A673 (cell line): ENCODE measurements at regions not wholly inside any gene's neighbourhood (a gene's known extent, or its start where the extent isn't known, plus 50 kb on each side); places are given as distances from the start of the nearest gene placed in this dataset.

ENCODE experiments used
- BruUV-seq: library from RNA; stranded (reverse); fragments of 400-500 nt; replicated peaks from 2 replicates; lab custom pipeline; 2021; lab: Mats Ljungman, UMichigan
- CTCF ChIA-PET: fragments of 300-600 bp; sonication (Branson Sonifier 250); formaldehyde crosslinking; loops from one replicate; lab custom pipeline; 2022; ENCODE audit warnings: antibody characterized with exemption; lab: Charles Lee
- POLR2A ChIA-PET: fragments of 300-600 bp; sonication (Branson Sonifier 250); formaldehyde crosslinking; loops from one replicate; lab custom pipeline; 2022; ENCODE audit warnings: antibody characterized with exemption; ENCODE audit not compliant: low non-redundant PET; lab: Charles Lee
- DNase-seq: peaks from one replicate; pipeline ENCODE4 v3.0.0-alpha.2; 2015; ENCODE audit warnings: low spot score
- H3K27ac ChIP-seq: fragments of 200-600 bp; sonication (generic); 2 replicates; pipeline ENCODE4 v1.5.1; 2016; ENCODE audit warnings: mixed run types, low read depth, mild to moderate bottlenecking, mixed read lengths, antibody characterized with exemption, low read length; ENCODE audit not compliant: poor library complexity, severe bottlenecking
- H3K27me3 ChIP-seq: fragments of 200-600 bp; sonication (generic); replicated peaks from 2 replicates; pipeline ENCODE4 v1.6.1; 2017; ENCODE audit warnings: mixed run types, low read depth, mild to moderate bottlenecking, mixed read lengths, antibody characterized with exemption, low read length; ENCODE audit not compliant: insufficient read depth, poor library complexity
- H3K36me3 ChIP-seq: fragments of 200-600 bp; sonication (generic); 2 replicates; pipeline ENCODE4 v1.6.1; 2016; ENCODE audit warnings: mixed run types, mild to moderate bottlenecking, mixed read lengths, antibody characterized with exemption, low read length; ENCODE audit not compliant: insufficient read depth, poor library complexity, severe bottlenecking
- H3K4me1 ChIP-seq: fragments of 200-600 bp; sonication (generic); 2 replicates; pipeline ENCODE4 v1.6.1; 2017; ENCODE audit warnings: mixed run types, mild to moderate bottlenecking, mixed read lengths, antibody characterized with exemption, low read length; ENCODE audit not compliant: insufficient read depth, poor library complexity, severe bottlenecking
- H3K4me3 ChIP-seq: fragments of 200-600 bp; sonication (generic); 2 replicates; pipeline ENCODE4 v1.5.1; 2016; ENCODE audit warnings: low read depth, mixed run types, mild to moderate bottlenecking, mixed read lengths, low read length; ENCODE audit not compliant: poor library complexity, severe bottlenecking
- H3K9me3 ChIP-seq: fragments of 200-600 bp; sonication (generic); 2 replicates; pipeline ENCODE4 v1.6.1; 2016; ENCODE audit warnings: mixed run types, low read depth, mild to moderate bottlenecking, mixed read lengths, antibody characterized with exemption, low read length; ENCODE audit not compliant: poor library complexity, severe bottlenecking
- EZH2 ChIP-seq: fragments of 200-600 bp; sonication (generic); IDR thresholded peaks from 2 replicates; pipeline ENCODE4 v1.6.1; 2017; ENCODE audit warnings: borderline replicate concordance, low read depth, mild to moderate bottlenecking, mixed read lengths, antibody characterized with exemption, low read length; ENCODE audit not compliant: poor library complexity, severe bottlenecking
- intact Hi-C: fragments of 100-400 bp; cut with micrococcal nuclease; formaldehyde crosslinking; loops from one replicate; pipeline ENCODE4 v1.10.0; 2022; ENCODE audit not compliant: unreplicated experiment
- TF ChIP-seq, protein P1 (sequence below): fragments of 300-800, 200-600 bp; sonication (generic); conservative IDR thresholded peaks from 2 replicates; pipeline ENCODE4 v1.5.1; 2017; ENCODE audit warnings: low read depth, mild to moderate bottlenecking, antibody characterized with exemption, low read length, moderate library complexity, mixed read lengths

DNA sequence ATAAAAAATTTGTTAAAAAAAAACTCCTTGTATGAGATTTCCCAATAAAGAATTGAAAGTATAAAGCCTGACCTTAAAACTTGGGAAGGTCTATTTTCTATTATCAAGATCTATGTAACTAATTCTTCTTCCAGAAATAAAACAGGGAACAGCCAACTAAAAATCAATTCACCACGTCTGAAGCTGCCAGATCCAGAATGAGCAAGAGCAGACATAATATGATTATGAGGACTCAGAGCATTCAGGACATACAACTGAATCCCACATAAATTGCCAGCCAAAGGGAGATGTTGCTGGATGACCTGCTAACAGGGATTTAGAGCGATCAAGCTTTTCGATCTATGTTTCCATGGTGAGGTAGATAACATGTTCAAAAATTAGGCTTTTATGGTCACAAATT is 1151.3 kb upstream of the CADM2 start:
- ChIA-PET CTCF (no interaction called here), POLR2A (no interaction called here)
- Histone ChIP-seq H3K4me1 (no peaks in the 10 kb centered on the region), H3K36me3 (no peaks in the 10 kb centered on the region), H3K27me3 (no peaks in the 10 kb centered on the region), H3K4me3 (no peak overlapping the region), H3K27ac (no peak overlapping the region), H3K9me3 (peaks cover 10% of the 10 kb centered on the region)
- TF ChIP-seq EZH2, result no peak
- TF ChIP-seq, protein P1, sequence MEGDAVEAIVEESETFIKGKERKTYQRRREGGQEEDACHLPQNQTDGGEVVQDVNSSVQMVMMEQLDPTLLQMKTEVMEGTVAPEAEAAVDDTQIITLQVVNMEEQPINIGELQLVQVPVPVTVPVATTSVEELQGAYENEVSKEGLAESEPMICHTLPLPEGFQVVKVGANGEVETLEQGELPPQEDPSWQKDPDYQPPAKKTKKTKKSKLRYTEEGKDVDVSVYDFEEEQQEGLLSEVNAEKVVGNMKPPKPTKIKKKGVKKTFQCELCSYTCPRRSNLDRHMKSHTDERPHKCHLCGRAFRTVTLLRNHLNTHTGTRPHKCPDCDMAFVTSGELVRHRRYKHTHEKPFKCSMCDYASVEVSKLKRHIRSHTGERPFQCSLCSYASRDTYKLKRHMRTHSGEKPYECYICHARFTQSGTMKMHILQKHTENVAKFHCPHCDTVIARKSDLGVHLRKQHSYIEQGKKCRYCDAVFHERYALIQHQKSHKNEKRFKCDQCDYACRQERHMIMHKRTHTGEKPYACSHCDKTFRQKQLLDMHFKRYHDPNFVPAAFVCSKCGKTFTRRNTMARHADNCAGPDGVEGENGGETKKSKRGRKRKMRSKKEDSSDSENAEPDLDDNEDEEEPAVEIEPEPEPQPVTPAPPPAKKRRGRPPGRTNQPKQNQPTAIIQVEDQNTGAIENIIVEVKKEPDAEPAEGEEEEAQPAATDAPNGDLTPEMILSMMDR, result no peak
- DNase-seq, result no peak
- BruUV-seq, result no TSS peak
- intact Hi-C loops, result no loop called here

DNA sequence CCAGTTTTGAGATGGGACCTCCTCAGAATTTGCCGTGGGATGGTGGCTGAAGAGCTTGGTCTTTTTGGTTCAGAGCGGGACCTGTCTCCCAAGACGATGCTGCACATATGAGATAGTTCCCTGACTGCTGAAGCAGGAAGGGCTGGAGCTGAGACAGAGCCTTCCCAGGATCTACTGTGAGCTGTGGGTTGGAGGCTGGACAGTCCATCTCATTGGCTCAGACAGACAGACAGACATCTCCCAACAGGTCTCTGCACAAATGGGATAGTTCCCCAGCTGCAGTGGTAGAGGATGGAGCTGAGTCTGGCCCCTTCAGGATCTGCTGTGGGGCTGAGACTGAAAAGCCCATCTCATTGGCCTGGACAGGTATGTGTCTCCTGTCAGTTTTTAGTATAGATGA is 1145.6 kb upstream of the CADM2 start:
- H3K27me3 ChIP-seq, result no peaks in the 10 kb centered on the region
- CTCF ChIA-PET, result no interaction called here
- H3K27ac ChIP-seq, result no peak overlapping the region
- BruUV-seq, result no TSS peak
- no peaks in the 10 kb centered on the region for H3K4me1 ChIP-seq
- intact Hi-C loops, result no loop called here
- no peak for TF ChIP-seq EZH2
- TF ChIP-seq, protein P1, result no peak
- H3K4me3 ChIP-seq, result no peak overlapping the region
- H3K9me3 ChIP-seq, result peaks cover 6% of the 10 kb centered on the region
- no peak for DNase-seq
- no peaks in the 10 kb centered on the region for H3K36me3 ChIP-seq
- POLR2A ChIA-PET, result no interaction called here

DNA sequence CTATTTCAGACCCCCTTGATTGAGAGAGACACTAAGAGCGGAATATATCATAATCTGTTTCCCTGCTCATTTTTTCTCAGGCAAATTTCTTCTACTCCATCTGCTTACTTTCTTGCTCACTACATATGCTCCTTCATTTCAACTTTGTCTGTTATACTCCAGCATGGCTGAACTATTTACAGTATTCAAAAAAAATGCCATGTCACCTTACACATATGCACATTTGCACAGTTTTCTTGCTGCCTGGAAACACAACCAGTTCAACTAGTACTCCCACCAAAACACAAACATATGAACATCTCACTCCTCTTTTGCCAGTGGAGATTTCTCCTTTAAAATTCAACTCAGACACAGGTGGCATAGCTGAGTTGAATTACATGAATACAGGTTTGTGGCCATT is 1142.1 kb upstream of the CADM2 start:
- Histone ChIP-seq H3K4me1 (no peaks in the 10 kb centered on the region), H3K4me3 (no peak overlapping the region), H3K27me3 (no peaks in the 10 kb centered on the region), H3K27ac (no peak overlapping the region), H3K36me3 (no peaks in the 10 kb centered on the region), H3K9me3 (peaks cover 6% of the 10 kb centered on the region)
- no TSS peak for BruUV-seq
- POLR2A ChIA-PET, result no interaction called here
- CTCF ChIA-PET, result no interaction called here
- TF ChIP-seq EZH2, result no peak
- TF ChIP-seq, protein P1, result no peak
- intact Hi-C loops, result no loop called here
- no peak for DNase-seq
